ENCODE measurements at regions not wholly inside any gene's neighbourhood (a gene's known extent, or its start where the extent isn't known, plus 50 kb on each side); places are given as distances from the start of the nearest gene placed in this dataset.

- DNase-seq (ENCODE audit: low read depth in 2 of 2), result no peak
These were observed 51.1 kb downstream of the HYCC1 start for GRCh38 chr7:22962775-22963350.

DNA sequence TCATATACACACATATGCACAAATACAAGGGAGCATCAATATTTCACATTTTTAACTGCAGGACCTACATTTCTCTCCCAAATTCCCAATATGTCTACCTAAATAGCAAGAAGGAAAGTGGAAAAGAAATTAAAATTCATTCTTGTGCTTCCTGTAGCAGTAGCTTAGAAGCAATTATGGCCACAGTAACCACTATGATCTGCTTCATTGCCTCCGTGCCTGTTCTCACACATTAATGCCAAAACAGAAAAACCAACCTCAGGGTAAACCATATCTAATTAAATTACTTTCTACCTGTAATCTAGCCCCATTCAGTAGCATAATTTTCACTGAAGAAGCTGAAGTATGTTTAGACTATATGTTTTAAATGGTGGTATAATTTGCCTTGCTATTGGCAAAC lies 55.2 kb downstream of the HYCC1 start:
- DNase-seq (ENCODE audit: low read depth in 2 of 2), result no peak

- DNase-seq (ENCODE audit: low read depth in 2 of 2), result no peak
These were observed 59.7 kb downstream of the HYCC1 start for GRCh38 chr7:22954251-22954650.

GRCh38 chr7:22952306-22953015 lies 61.5 kb downstream of the HYCC1 start:
- no peak for DNase-seq (ENCODE audit: low read depth in 2 of 2)

DNA sequence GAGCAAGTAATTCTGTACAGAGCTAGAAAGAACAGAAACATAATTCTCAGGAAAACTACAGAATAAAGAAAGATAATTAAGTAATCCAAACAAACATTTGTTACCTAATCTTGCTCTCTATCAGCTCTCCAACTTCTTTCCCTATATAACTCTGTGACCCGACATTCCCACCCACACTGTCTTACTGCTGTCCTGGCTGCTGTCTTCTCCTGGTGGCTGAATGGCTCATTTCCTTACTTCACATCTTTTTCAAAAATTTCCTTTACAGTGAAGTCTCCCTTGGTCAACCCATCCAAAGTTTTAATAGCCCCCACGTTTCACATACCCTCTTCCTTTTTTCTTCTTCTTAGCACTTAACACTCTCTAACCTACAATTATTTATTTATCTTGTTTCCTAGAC lies 64.0 kb downstream of the HYCC1 start:
- DNase-seq (ENCODE audit: low read depth in 2 of 2), result no peak

DNA sequence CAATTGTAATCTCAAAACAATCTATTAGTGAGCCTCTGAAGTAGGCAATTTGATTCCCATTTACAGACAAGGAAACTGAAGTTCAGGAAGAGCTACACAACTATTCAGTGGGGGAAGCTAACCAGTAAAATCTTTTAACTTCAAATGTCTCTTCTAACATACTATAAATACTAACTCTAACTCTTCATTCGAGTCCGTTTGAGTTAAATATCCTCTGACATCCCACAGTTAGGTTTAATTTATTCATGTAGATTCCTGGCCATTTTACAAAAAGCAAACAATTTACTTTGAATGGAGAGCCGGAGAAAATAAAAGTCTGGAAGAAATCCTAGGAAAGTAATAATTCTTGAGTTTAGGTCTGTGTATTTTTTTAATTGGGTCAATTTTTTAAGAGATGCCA lies 64.7 kb downstream of the HYCC1 start:
- DNase-seq (ENCODE audit: low read depth in 2 of 2), result no peak

GRCh38 chr7:22948770-22949169 lies 65.2 kb downstream of the HYCC1 start:
- no peak for DNase-seq (ENCODE audit: low read depth in 2 of 2)

DNA sequence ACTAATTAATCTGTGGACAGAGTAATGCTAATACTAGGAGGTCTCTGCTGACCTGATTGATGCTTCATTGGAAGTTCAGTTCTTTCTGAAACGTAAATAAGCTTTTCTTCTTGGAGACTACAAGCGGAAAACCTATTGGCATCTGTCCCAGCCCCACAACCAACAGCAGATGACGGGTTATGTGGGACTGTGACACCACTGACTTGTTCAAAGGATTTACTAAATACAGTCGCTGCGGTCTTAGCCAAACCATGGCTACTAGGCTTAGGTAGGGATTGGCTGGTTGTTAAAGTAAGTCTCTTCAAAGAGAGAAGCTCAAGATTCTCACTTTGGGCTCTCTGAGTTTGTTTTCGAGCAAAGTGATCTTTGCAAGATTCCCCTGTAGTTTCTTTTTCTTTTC lies 68.3 kb downstream of the HYCC1 start:
- no peak for DNase-seq (ENCODE audit: low read depth in 2 of 2)

DNA sequence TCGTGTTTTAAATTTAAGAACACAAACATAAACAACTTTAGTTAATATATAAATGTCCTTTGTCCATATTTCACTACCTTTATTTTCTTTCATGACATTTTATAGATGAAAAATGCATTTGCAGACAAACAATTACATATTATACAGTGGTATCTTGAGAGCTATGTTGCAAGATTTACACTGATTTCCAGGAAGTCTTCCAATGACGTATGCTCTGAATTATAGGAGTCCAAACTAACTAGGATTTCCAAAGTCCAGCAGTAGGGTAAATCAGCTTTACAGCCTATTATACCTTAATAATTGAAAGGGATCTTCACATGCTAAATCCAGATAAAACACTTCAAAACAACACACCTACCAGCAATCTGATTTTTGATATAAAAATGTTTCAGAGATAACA lies 69.4 kb downstream of the HYCC1 start:
- DNase-seq (ENCODE audit: low read depth in 2 of 2), result no peak

DNA sequence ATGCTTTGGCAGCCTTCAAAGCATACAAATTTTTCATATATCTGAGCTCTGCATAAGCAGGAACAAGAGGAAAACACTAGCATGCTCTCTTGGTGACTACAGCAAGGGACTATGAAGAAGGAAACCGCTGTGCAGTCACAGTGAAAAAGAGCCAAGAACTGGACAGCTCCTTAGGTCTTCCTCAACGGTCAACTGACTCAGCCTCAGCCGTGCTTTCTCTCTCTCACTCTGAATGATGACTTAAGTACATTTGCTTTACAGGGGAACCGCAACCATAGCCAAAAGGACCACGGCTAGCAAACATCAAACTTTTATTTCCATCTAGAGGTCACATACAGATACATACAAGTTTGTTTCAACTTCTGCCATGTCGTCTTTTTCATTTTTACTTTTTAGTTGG lies 69.9 kb downstream of the HYCC1 start:
- no peak for DNase-seq (ENCODE audit: low read depth in 2 of 2)

GRCh38 chr7:22942191-22942590 lies 71.7 kb downstream of the HYCC1 start:
- no peak for DNase-seq (ENCODE audit: low read depth in 2 of 2)

GRCh38 chr7:22939842-22940241 lies 74.1 kb downstream of the HYCC1 start:
- DNase-seq (ENCODE audit: low read depth in 2 of 2), result no peak

GRCh38 chr7:22937946-22938345 lies 76.0 kb downstream of the HYCC1 start:
- DNase-seq (ENCODE audit: low read depth in 2 of 2), result no peak

GRCh38 chr7:22936246-22936645 lies 77.7 kb downstream of the HYCC1 start:
- no peak for DNase-seq (ENCODE audit: low read depth in 2 of 2)

GRCh38 chr7:22935269-22935668 lies 78.7 kb downstream of the HYCC1 start:
- no peak for DNase-seq (ENCODE audit: low read depth in 2 of 2)

DNA sequence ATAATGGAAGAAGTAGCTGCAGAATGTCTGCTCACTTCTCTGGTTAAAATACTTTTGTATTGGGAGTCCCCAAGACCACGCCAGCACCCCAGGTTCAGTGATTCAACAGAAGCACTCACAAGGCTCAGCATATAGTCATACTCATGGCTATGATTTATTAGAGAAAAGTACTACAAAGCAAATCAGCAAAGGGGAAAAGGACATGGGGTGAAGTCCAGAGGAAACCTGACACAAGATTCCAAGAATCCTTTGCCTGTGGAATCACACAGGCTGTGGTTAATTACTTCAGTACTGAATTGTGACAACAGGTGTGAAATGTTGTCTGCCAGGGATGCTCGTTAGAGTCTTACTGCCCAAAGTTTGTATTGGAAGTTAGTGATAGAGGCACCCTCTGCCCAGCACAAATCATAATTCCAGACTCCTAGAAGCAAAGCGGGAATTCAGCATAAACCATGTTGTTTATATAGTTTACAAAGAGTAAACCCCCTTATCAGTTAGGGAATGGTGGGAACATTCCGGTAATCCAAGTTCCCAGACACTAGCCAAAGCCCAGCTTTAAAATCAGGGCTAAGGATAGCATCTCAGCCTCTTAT lies 79.4 kb downstream of the HYCC1 start:
- DNase-seq (ENCODE audit: low read depth in 2 of 2), result no peak

DNA sequence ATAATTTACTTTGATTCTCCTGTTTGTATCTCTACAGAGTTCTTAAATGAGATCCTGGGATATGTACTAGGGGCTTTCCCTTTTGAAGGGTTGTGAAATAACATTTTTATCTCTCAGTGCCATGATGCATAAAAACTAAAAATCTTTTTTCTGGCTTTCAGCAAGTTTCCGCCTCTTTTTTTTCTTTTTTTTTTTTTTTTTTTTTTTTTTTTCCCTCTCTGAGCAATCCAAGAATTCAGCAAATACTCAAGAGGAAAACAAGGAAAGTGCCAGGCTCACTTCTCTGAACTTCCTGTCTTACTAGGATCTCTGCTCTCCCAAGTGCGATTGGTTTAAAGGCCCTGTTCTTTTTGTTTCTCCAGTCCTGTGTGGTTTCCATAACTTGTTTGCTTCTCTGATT lies 79.9 kb downstream of the HYCC1 start:
- no peak for DNase-seq (ENCODE audit: low read depth in 2 of 2)

GRCh38 chr7:22932896-22933295 lies 81.0 kb downstream of the HYCC1 start:
- DNase-seq (ENCODE audit: low read depth in 2 of 2), result no peak

DNA sequence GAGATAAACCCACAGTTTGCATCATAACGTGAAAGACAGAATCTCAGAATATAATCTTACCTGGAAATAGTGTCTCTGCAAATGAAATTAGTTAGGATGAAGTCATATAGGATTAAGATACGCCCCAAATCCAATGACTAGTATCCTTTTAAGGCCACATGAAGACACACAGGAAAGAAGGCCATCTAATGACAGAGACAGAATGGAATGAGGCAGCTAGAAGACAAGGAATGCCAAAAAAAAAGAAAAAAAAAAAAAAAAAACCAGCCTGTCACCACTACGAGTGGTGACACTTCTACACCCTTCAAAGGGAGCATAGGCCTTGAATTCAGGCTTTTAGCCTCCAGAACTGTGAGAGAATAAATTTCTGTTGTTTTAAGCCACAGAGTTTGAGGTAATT lies 82.9 kb downstream of the HYCC1 start:
- DNase-seq (ENCODE audit: low read depth in 2 of 2), result no peak

DNA sequence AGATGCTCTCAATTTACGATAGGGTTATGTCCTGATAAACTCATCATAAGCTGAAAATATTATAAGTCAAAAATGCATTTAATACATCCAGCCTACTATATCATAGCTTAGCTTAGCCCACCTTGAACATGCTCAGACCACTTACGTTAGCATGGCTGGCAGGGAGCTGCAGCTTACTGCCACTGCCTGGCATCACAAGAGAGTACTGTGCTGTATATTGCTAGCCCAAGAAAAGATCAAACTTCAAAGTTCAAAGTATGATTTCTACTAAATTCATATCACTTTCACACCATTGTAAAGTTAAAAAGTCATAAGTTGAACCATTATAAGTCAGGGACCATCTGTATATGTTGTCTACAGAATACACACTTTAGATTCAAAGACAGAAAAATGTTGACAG lies 91.6 kb downstream of the HYCC1 start:
- DNase-seq (ENCODE audit: low read depth in 2 of 2), result no peak

- no peak for DNase-seq (ENCODE audit: low read depth in 2 of 2)
These were observed 92.4 kb downstream of the HYCC1 start for GRCh38 chr7:22921386-22922086.

DNA sequence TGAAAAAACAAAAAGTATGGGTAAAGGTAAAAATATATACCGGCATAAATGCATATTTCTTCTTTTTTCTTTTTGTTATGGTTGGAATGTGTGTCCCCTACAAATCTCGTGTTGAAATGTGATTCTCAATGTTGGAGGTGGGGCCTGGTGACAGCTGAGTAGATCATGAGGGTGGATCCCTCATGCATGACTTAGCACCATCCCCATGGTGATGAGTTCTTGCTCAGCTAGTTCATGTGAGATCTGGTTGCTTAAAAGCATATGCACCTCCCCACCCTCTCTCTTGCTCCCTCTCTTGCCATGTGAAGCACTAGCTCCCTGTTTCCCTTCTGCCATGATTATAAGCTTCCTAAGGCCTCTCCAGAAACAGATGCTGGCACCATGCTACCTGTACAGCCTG lies 93.3 kb downstream of the HYCC1 start:
- DNase-seq (ENCODE audit: low read depth in 2 of 2), result no peak

GRCh38 chr7:22913158-22913557 lies 90.5 kb upstream of the TOMM7 start:
- DNase-seq (ENCODE audit: low read depth in 2 of 2), result no peak

Measured in activated CD8-positive, alpha-beta memory T cell treated with anti-CD3 and anti-CD28 coated beads for 4 hours (primary cell).